ENCODE measurements at regions not wholly inside any gene's neighbourhood (a gene's known extent, or its start where the extent isn't known, plus 50 kb on each side); places are given as distances from the start of the nearest gene placed in this dataset.

- no peak overlapping the region for H2AFZ ChIP-seq (ENCODE audit: low read depth, low read length)
- H3K9ac ChIP-seq (ENCODE audit: low read length), result no peak overlapping the region
- H3K4me3 ChIP-seq (ENCODE audit: low read length), result peak overlapping the region; percentile 19
- no peaks in the 10 kb centered on the region for H3K36me3 ChIP-seq (ENCODE audit: insufficient read depth, low read length)
- H3K27ac ChIP-seq (ENCODE audit: low read length), result peak overlapping the region; percentile 51
- peaks cover 5% of the 10 kb centered on the region for H3F3A ChIP-seq (ENCODE audit: insufficient read depth, low read length, poor library complexity, severe bottlenecking)
- H3K27me3 ChIP-seq (ENCODE audit: insufficient read depth, low read depth, low read length), result no peaks in the 10 kb centered on the region
- no peaks in the 10 kb centered on the region for H4K20me1 ChIP-seq (ENCODE audit: insufficient read depth)
- H3K9me3 ChIP-seq (ENCODE audit: low read length), result no peaks in the 10 kb centered on the region
- peak; percentile 63 for TF ChIP-seq POLR2AphosphoS5 (IDR thresholded peaks at IDR 0.05)
- TF ChIP-seq EZH2 (IDR thresholded peaks at IDR 0.05; ENCODE audit: borderline replicate concordance, insufficient read depth, low read length, poor library complexity, severe bottlenecking), result no peak
- TF ChIP-seq EP300 (conservative IDR thresholded peaks at IDR 0.05; ENCODE audit: poor library complexity, severe bottlenecking), result peak; percentile 85
- no peak for TF ChIP-seq REST (IDR thresholded peaks at IDR 0.05; ENCODE audit: borderline replicate concordance)
- no peak for TF ChIP-seq RAD21 (conservative IDR thresholded peaks at IDR 0.05)
- no peaks in the 10 kb centered on the region for H3K9me2 ChIP-seq (ENCODE audit: insufficient read depth, low read length)
- peak overlapping the region; percentile 21 for H3K4me2 ChIP-seq (ENCODE audit: low read length)
- no peaks in the 10 kb centered on the region for H3K79me2 ChIP-seq (replicated peaks; ENCODE audit: insufficient read depth, low read length)
These were observed 144.5 kb upstream of the GRM7 start for GRCh38 chr3:6716420-6716819.

GRCh38 chr3:6717026-6717943, 143.6 kb upstream of the GRM7 start:
- peak overlapping the region; percentile 20 for H3K4me2 ChIP-seq (ENCODE audit: low read length)
- no peaks in the 10 kb centered on the region for H3K36me3 ChIP-seq (ENCODE audit: insufficient read depth, low read length)
- H2AFZ ChIP-seq (ENCODE audit: low read depth, low read length), result no peak overlapping the region
- no peaks in the 10 kb centered on the region for H4K20me1 ChIP-seq (ENCODE audit: insufficient read depth)
- no peaks in the 10 kb centered on the region for H3K9me3 ChIP-seq (ENCODE audit: low read length)
- H3K79me2 ChIP-seq (replicated peaks; ENCODE audit: insufficient read depth, low read length), result no peaks in the 10 kb centered on the region
- no peak for TF ChIP-seq EZH2 (IDR thresholded peaks at IDR 0.05; ENCODE audit: borderline replicate concordance, insufficient read depth, low read length, poor library complexity, severe bottlenecking)
- TF ChIP-seq MXI1 (conservative IDR thresholded peaks at IDR 0.05; ENCODE audit: poor library complexity, severe bottlenecking), result no peak
- TF ChIP-seq SMC3 (conservative IDR thresholded peaks at IDR 0.05; ENCODE audit: poor library complexity), result no peak
- no peak for TF ChIP-seq RAD21 (conservative IDR thresholded peaks at IDR 0.05)
- TF ChIP-seq CTCF (IDR thresholded peaks at IDR 0.05; ENCODE audit: poor library complexity, severe bottlenecking), result no peak
- TF ChIP-seq TAF1 (IDR thresholded peaks at IDR 0.05; ENCODE audit: low read depth), result no peak
- no peak for TF ChIP-seq POLR2AphosphoS5 (IDR thresholded peaks at IDR 0.05)
- no peak for TF ChIP-seq REST (IDR thresholded peaks at IDR 0.05; ENCODE audit: borderline replicate concordance)
- no peak for TF ChIP-seq EP300 (conservative IDR thresholded peaks at IDR 0.05; ENCODE audit: poor library complexity, severe bottlenecking)
- H3F3A ChIP-seq (ENCODE audit: insufficient read depth, low read length, poor library complexity, severe bottlenecking), result peaks cover 5% of the 10 kb centered on the region
- H3K27ac ChIP-seq (ENCODE audit: low read length), result peak overlapping the region; percentile 51
- peak overlapping the region; percentile 19 for H3K4me3 ChIP-seq (ENCODE audit: low read length)
- no peaks in the 10 kb centered on the region for H3K9me2 ChIP-seq (ENCODE audit: insufficient read depth, low read length)
- no peaks in the 10 kb centered on the region for H3K27me3 ChIP-seq (ENCODE audit: insufficient read depth, low read depth, low read length)
- no peak overlapping the region for H3K9ac ChIP-seq (ENCODE audit: low read length)
